SK-N-DZ (cell line): ENCODE measurements at regions not wholly inside any gene's neighbourhood (a gene's known extent, or its start where the extent isn't known, plus 50 kb on each side); places are given as distances from the start of the nearest gene placed in this dataset.
A peak's percentile ranks its signal among the peaks of the same experiment; 100 is the strongest.

Experiments
- DNase-seq: peaks from one replicate; pipeline ENCODE4 v3.0.0-alpha.2; 2015; ENCODE audit warnings: low spot score

GRCh38 chr10:3692387-3692999 is 92.5 kb downstream of the KLF6 start:
- DNase-seq: no peak

DNA sequence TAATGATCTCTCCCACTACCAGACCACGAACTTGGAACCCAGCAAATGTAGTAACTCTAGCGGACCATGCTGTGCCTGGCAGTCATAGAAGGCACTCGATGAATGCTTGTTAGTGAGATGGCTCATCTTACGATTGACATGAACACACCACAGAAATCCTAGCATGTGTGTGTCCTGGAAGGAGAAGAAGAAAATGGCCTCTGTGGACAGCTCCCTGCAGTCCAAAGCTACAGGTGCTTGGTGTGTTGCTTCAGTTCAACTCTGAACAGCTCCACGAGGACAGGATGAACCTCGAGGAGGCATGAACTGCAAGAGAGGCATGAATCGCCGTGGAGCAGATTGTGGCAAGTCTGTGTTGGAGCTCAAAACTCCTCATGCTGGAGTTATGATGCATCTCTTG is 93.5 kb downstream of the KLF6 start:
- no peak for DNase-seq

GRCh38 chr10:3689871-3690510 is 95.0 kb downstream of the KLF6 start:
- DNase-seq: no peak

DNA sequence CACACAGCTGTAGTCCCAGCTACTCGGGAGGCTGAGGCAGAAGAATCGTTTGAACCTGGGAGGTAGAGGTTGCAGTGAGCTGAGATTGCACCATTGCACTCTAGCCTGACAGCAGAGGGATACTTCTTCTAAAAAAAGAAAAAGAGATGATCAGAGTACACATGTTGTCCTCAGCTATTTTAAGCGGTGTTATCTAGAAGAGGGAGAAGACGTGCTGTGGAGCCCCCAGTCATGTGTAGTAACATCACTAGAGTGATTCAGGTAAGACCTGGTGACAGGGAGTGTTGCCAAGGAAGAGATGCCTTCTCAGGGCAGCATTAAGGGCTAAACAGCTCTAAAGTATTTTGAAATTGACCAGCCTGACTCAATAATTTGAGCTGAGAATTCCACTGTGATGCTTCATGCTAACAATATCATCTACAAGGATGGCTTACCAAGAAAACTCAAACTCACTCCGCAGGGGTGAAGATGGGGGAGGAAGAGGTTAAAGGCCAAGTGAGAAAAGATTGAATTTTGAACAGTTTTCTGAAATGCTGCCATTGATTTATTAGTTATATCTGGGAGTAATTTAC is 97.4 kb downstream of the KLF6 start:
- no peak for DNase-seq

- DNase-seq: no peak
Observed at GRCh38 chr10:3685384-3685783, 99.6 kb downstream of the KLF6 start.

DNA sequence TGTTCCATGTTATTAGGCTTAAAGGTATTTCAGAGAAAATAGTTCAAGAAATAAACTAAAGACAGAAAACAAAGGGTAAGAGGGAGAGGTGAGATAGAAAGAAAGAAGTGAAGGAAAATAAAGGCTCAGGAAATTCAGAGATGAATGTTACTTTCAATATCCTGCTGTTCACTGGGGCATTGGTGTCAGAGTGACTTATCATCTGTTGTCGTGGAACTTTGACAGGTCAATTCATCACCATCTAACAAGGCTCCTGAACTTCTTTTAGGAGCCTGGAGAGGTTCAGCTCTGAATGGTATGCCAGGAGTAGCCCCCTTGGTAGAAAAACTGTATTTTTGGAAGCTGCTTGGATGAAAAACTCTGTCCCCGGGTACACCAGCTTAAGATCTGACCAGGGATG is 100.1 kb downstream of the KLF6 start:
- no peak for DNase-seq

DNA sequence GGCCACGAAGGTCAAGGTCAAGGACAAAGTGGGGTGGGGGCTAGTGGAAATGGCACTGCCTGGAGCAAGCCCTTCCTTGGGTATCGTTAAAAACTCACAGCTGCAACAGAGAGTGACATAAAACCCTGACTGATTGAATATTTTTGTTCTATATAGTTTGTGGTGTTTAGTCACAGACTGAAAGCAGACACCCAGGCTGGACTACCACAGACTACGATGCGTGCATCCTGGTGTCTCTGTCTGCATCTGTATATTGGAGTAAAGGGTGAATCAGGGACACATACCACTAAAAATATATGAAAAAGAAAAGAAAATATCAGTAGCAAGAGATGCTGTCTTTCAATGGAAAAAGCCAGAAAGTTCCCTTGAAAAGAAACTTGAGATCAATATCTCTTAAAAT is 101.4 kb downstream of the KLF6 start:
- DNase-seq: no peak

- no peak for DNase-seq
Observed at GRCh38 chr10:3682745-3683144, 102.3 kb downstream of the KLF6 start.

DNA sequence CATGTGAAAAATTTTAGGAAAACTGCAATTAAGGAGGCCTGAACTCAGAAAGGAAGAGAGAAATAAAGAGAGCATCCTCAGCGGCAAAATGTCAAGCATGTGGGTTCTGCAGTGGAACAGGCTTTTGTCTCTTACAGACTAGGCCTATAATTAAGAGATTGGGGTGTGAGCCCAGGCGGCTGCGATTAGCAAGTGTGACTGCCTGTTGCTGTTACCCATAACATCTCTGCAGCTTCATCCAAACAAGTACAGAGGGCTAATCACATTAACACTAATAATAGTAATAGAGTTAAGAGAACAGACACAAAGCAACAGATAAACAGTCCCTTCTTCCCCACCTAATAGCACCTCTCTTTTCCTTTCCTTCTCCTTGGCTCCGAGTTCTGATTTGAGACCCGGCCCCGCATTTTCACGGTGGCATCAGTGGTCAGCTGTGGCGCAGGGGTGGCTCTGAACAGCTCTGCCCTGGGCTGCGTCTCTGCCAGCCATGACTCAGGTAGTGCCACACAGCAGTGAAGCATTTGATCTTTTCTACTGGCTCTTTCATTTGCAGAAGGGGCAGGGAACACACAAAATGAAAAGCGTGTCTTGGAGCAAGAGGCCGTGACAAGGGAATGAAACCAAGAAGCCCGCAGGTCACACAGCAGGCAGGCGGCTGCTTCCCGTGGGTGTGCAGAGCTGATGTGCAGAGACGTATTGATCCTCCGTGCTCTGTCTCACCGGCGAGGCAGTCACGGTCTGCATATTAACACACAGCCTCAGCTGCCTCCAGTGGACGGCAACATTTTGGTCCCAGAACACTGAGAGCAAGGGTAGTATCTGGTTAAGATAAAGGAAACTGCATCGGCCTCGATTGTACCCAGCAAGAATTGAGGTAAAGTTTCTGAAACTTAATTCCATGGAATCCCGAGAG is 103.1 kb downstream of the KLF6 start:
- no peak for DNase-seq

DNA sequence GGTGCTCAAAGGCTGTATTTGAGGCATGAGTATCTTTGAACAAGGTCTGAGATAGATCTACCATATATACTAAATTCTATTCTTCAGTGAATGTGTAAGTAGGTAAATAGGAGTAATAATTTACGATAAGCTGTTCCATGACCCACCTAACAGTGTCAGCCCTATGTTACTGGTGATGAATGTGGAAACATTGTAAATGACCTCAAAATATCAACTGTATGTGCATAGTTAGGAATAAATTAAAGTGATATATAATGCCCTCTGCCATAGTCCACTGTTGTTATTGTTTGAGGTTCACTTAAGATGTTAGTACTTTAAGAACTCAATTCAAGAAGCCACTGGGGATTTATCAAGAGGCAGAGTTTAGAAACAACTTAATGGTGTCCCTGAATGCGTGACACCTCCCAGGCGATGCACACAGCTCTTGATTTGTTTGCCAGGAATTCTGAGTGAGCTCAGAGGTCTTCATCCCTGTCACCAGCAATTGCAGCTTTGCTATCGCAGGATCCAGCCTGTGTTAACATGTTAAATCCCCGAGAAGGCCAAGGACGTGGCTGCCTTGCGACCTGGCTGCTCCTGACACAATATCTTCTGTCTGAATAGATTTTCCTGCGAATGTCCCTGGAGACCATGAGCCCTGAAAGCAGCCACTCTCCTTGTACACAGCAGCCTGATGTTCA is 104.9 kb downstream of the KLF6 start:
- DNase-seq: no peak

DNA sequence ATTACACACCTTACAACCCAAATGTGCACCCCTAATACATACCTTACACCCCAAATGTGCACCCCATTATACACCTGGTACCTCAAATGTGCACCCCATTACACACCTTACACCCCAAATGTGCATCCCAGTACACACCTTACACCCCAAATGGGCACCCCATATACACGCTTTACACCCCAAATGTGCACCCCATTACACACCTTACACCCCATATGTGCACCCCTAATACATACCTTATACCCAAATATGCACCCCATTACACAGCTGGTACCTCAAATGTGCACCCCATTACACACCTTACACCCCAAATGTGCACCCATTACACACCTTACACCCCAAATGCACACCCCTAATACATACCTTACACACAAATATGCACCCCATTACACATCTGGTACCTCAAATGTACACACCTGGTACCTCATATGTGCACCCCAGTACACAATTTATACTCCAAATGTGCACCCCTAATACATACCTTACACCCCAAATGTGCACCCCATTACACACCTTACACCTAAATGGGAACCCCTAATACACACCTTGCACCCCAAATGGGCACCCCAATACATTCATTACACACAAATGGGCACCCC is 106.3 kb downstream of the KLF6 start:
- DNase-seq: no peak

GRCh38 chr10:3676564-3676963 is 108.4 kb downstream of the KLF6 start:
- DNase-seq: no peak

- DNase-seq: peak; percentile 22
Observed at GRCh38 chr10:3672220-3672619, 112.8 kb downstream of the KLF6 start.

GRCh38 chr10:3671386-3671955 is 113.5 kb downstream of the KLF6 start:
- DNase-seq: no peak

- no peak for DNase-seq
Observed at GRCh38 chr10:3668966-3669330, 116.1 kb downstream of the KLF6 start.

- no peak for DNase-seq
Observed at GRCh38 chr10:3668276-3668965, 116.6 kb downstream of the KLF6 start.

DNA sequence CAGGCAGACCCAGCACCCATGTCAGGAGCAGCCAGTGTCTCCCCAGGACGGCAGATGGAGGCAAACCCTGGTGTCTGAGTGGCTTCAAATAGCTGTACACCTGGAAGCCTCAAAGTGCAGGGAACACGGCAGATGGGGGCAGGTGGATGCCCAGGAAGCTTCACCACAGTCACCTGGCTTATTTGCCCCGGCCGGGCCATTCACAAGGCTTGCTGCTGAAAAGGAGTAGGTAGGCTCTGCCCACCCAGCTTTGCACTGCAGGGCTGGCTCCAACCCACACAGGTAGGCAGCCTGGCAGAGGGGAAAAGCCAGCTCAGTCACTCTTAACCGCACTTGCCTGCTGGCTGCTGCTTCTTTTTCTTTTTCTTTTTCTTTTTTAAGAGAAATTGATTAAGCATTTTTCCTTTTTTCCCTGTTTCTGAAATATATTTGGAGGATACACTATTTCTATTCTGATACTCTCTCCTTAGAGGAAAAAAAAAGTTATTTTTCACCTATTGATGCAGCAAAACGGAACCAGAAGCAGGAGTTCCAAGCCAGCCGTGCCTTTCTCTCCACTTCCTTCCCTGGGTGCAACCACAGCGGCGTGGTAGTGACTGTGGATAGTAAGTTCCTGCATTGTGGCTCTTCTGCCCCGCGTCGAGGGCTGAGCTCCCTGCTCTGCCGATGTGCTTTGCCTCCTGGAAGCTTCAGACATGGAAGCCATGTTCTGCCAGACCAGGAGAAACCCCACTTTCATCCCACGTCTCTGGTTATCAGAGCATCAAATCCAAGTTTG is 118.3 kb downstream of the KLF6 start:
- no peak for DNase-seq

DNA sequence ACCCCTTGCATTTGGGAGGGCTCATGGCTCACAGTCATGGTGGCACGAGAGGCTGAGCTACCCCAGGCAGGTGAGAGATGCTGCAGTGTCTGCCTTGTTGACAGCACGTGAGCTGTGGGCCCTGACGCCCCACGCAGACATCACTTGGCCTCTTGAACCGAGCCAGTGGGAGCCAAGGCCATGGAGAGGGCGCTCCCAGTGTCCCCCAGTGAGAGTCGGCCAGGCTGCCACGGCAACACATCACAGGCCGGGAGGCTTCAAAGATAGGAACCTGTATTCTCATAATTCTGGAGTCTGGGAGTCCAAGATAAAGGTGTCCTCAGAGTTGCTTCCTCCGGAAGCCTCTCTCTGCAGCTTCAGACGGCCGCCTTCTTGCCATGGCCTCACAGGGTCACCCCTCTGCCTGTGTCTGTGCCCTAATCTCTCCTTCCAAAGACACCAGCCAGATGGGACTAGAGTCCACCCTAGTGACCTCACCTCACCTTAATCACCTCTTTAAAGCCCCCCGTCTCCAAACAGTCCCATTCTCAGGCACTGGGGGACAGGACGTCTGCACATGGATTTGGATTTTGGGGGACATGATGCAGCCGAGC is 119.6 kb downstream of the KLF6 start:
- DNase-seq: no peak

DNA sequence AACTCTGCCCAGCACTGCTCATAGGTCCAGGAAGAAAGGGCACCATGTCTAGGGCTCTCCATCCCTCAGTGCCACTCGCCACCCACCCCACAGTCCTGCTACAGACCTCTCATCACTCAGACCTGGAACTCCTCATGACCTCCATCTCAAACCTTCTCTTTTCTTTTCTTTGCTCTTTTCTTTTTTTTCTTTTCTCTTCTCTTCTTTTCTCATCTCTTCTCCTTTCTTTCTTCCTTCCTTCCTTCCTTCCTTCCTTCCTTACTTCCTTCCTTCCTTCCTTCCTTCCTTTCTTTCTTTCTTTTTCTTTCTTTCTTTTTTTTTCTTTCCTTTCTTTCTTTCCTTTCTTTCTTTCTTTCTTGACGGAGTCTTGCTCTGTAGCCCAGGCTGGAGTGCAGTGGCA is 122.2 kb downstream of the KLF6 start:
- no peak for DNase-seq
